Renal cortical epithelial cell (primary cell): ENCODE measurements at regions not wholly inside any gene's neighbourhood (a gene's known extent, or its start where the extent isn't known, plus 50 kb on each side); places are given as distances from the start of the nearest gene placed in this dataset.

Source experiments
- DNase-seq: peaks from one replicate; pipeline ENCODE4 v3.0.0-alpha.2; 2011; ENCODE audit warnings: low read depth

- DNase-seq = no peak
These were observed 49.9 kb upstream of the MAFB start for GRCh38 chr20:40738976-40739375.

GRCh38 chr20:40739841-40740240, 50.8 kb upstream of the MAFB start:
- DNase-seq = no peak

GRCh38 chr20:40741507-40742106, 52.6 kb upstream of the MAFB start:
- DNase-seq = peak; percentile 9

- DNase-seq = no peak
These were observed 54.2 kb upstream of the MAFB start for GRCh38 chr20:40743141-40743775.

- no peak for DNase-seq
These were observed 55.2 kb upstream of the MAFB start for GRCh38 chr20:40744072-40744817.

- no peak for DNase-seq
These were observed 55.8 kb upstream of the MAFB start for GRCh38 chr20:40744818-40745175.

- DNase-seq = no peak
These were observed 57.2 kb upstream of the MAFB start for GRCh38 chr20:40746251-40746650.

GRCh38 chr20:40748182-40748581, 59.1 kb upstream of the MAFB start:
- no peak for DNase-seq

GRCh38 chr20:40749985-40750506, 61.0 kb upstream of the MAFB start:
- DNase-seq = no peak

GRCh38 chr20:40750541-40751035, 61.6 kb upstream of the MAFB start:
- no peak for DNase-seq

- no peak for DNase-seq
These were observed 64.4 kb upstream of the MAFB start for GRCh38 chr20:40753472-40753871.

- DNase-seq = no peak
These were observed 65.4 kb upstream of the MAFB start for GRCh38 chr20:40754339-40754943.

GRCh38 chr20:40757087-40757486, 68.1 kb upstream of the MAFB start:
- DNase-seq = no peak

- no peak for DNase-seq
These were observed 69.8 kb upstream of the MAFB start for GRCh38 chr20:40758790-40759189.

GRCh38 chr20:40760399-40760798, 71.4 kb upstream of the MAFB start:
- DNase-seq = no peak

GRCh38 chr20:40763646-40764295, 74.7 kb upstream of the MAFB start:
- DNase-seq = no peak

- DNase-seq = no peak
These were observed 76.9 kb upstream of the MAFB start for GRCh38 chr20:40765814-40766480.

- no peak for DNase-seq
These were observed 78.0 kb upstream of the MAFB start for GRCh38 chr20:40766790-40767614.

GRCh38 chr20:40767615-40767924, 78.5 kb upstream of the MAFB start:
- no peak for DNase-seq

- no peak for DNase-seq
These were observed 79.1 kb upstream of the MAFB start for GRCh38 chr20:40768105-40768504.
